Adrenal gland (tissue), 5 donors: ENCODE measurements at regions not wholly inside any gene's neighbourhood (a gene's known extent, or its start where the extent isn't known, plus 50 kb on each side); places are given as distances from the start of the nearest gene placed in this dataset.

ENCODE experiments used
- CTCF ChIP-seq, 6 experiments: fragments of 450-650 bp in 4 of 6; fragments of 200-600 bp in 2 of 6; sonication (generic) in 1 of 6; IDR thresholded peaks; 1 replicate in 5 of 6; 2 replicates in 1 of 6; pipeline versions ENCODE4 v1.5.1 to v1.8.0; 2016 to 2021; ENCODE audit warnings: antibody characterized with exemption in 6 of 6, mild to moderate bottlenecking in 2 of 6, moderate library complexity in 1 of 6
- POLR2A ChIP-seq, 2 donors: fragments of 450-650 bp; IDR thresholded peaks; one replicate each; pipeline ENCODE4 v1.6.1; 2017; ENCODE audit warnings: antibody characterized with exemption in 2 of 2, mild to moderate bottlenecking in 2 of 2, moderate library complexity in 1 of 2
- donor health status: DM: no; HTN: no; CAD: no.

- no peak for TF ChIP-seq CTCF (IDR thresholded peaks at IDR 0.05)
- no peak for TF ChIP-seq POLR2A (IDR thresholded peaks at IDR 0.05)
Measured at GRCh38 chr14:43981135-43981768, 525.8 kb downstream of the FSCB start.
